IPS-20b (cell line): ENCODE measurements at regions not wholly inside any gene's neighbourhood (a gene's known extent, or its start where the extent isn't known, plus 50 kb on each side); places are given as distances from the start of the nearest gene placed in this dataset.

Source experiments
- H3K27ac ChIP-seq: one replicate; pipeline ENCODE4 v1.5.1; 2013; ENCODE audit warnings: low read length
- H3K27me3 ChIP-seq: 2 replicates; pipeline ENCODE4 v1.6.1; 2013; ENCODE audit warnings: mild to moderate bottlenecking, low read length, inconsistent platforms; ENCODE audit not compliant: insufficient read depth
- H3K36me3 ChIP-seq: 2 replicates; pipeline ENCODE4 v1.6.1; 2013; ENCODE audit warnings: low read depth, mild to moderate bottlenecking, inconsistent platforms, low read length, moderate library complexity; ENCODE audit not compliant: insufficient read depth
- H3K4me1 ChIP-seq: 2 replicates; pipeline ENCODE4 v1.6.1; 2013; ENCODE audit warnings: mild to moderate bottlenecking, control low read depth, inconsistent platforms, low read length, moderate library complexity; ENCODE audit not compliant: insufficient read depth
- H3K4me3 ChIP-seq: 2 replicates; pipeline ENCODE4 v1.5.1; 2013; ENCODE audit warnings: mild to moderate bottlenecking, low read length, inconsistent platforms
- H3K9ac ChIP-seq: 2 replicates; pipeline ENCODE4 v1.6.1; 2013; ENCODE audit warnings: low read depth, mild to moderate bottlenecking, inconsistent platforms, low read length, moderate library complexity
- H3K9me3 ChIP-seq: 2 replicates; pipeline ENCODE4 v1.6.1; 2013; ENCODE audit warnings: mild to moderate bottlenecking, low read depth, low read length, inconsistent platforms; ENCODE audit not compliant: insufficient read depth

GRCh38 chr2:21552981-21553380 is 429.2 kb downstream of the TDRD15 start:
- H3K4me3 ChIP-seq: no peak overlapping the region
- peaks cover 3% of the 10 kb centered on the region; the same call in 1 of the 2 replicates for H3K9me3 ChIP-seq
- H3K36me3 ChIP-seq: no peaks in the 10 kb centered on the region
- no peak overlapping the region for H3K27ac ChIP-seq
- H3K4me1 ChIP-seq: no peaks in the 10 kb centered on the region
- H3K9ac ChIP-seq: no peak overlapping the region
- H3K27me3 ChIP-seq: no peaks in the 10 kb centered on the region

GRCh38 chr2:21559351-21559750 is 435.6 kb downstream of the TDRD15 start:
- no peak overlapping the region for H3K27ac ChIP-seq
- H3K9me3 ChIP-seq: no peaks in the 10 kb centered on the region
- H3K27me3 ChIP-seq: no peaks in the 10 kb centered on the region
- no peaks in the 10 kb centered on the region for H3K4me1 ChIP-seq
- H3K36me3 ChIP-seq: no peaks in the 10 kb centered on the region
- no peak overlapping the region for H3K9ac ChIP-seq
- no peak overlapping the region for H3K4me3 ChIP-seq

GRCh38 chr2:21561965-21562364 is 438.2 kb downstream of the TDRD15 start:
- Histone ChIP-seq H3K36me3 (no peaks in the 10 kb centered on the region), H3K27ac (no peak overlapping the region), H3K9ac (no peak overlapping the region), H3K4me1 (no peaks in the 10 kb centered on the region), H3K9me3 (no peaks in the 10 kb centered on the region), H3K27me3 (no peaks in the 10 kb centered on the region), H3K4me3 (no peak overlapping the region)

DNA sequence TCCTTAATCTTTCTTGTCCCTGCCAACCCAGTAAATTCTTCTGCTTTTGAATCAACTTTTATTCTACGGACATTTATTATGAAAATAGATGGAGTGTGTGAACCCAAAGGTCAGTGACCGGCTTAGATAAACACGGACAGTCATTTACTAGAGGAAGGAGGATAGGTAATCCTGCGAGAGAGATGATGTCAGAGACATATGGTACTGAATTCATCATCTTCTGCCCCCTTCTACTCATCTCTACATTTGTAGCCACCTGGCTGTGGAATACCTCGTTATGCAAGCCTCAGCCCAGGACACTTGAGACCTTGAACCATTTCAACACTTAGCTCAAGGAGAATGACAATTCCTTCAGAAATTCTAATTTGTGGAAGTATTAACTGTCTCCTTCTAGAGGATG is 443.6 kb downstream of the TDRD15 start:
- Histone ChIP-seq H3K4me1 (peaks cover 3% of the 10 kb centered on the region; the same call in 1 of the 2 replicates), H3K9ac (no peak overlapping the region), H3K27ac (no peak overlapping the region), H3K36me3 (no peaks in the 10 kb centered on the region), H3K9me3 (no peaks in the 10 kb centered on the region), H3K27me3 (no peaks in the 10 kb centered on the region), H3K4me3 (no peak overlapping the region)

GRCh38 chr2:21571686-21572085 is 447.9 kb downstream of the TDRD15 start:
- Histone ChIP-seq H3K27ac (no peak overlapping the region), H3K4me1 (peaks cover 3% of the 10 kb centered on the region; the same call in 1 of the 2 replicates), H3K9ac (no peak overlapping the region), H3K36me3 (no peaks in the 10 kb centered on the region), H3K9me3 (no peaks in the 10 kb centered on the region), H3K27me3 (no peaks in the 10 kb centered on the region), H3K4me3 (no peak overlapping the region)

DNA sequence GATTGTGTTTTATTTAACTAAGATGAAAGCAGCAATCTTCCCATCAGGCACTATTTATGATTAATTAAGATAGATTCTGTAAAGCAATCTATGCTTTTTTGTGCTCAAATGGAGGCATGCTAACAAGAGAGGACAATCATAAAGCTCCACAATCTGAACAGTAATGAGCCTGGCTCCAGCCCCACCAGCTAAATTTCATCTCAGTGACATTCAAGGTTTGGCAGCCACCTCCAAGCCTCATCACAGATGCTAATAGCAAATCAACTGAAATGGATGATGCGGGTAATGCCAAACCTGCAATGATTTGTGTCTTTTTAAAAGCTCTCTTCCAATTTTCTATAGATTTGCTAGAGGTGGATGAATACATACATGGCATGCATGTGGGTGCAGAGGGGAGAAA is 456.6 kb downstream of the TDRD15 start:
- Histone ChIP-seq H3K27ac (no peak overlapping the region), H3K36me3 (no peaks in the 10 kb centered on the region), H3K4me3 (no peak overlapping the region), H3K9me3 (no peaks in the 10 kb centered on the region), H3K4me1 (peaks cover 2% of the 10 kb centered on the region; the same call in 1 of the 2 replicates), H3K9ac (no peak overlapping the region), H3K27me3 (no peaks in the 10 kb centered on the region)

DNA sequence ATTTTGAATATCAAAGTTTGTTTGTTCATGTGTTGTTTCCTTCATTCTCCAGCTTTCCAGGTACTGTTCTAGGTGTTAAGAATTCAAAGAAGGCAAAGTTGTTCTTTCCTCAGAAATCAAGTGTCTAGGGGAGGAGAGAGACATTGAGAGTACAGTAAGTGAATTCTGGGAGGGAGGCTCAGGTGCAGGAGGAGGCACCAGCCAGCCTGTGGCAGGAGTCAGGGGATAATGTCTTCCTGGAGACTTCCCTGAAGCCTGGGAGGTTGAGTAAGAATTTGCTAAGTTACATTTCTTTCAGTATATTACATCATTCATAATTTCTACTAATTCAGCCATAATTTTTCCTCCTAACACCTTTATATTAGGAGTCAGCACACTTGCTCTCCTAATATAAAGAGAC is 462.1 kb downstream of the TDRD15 start:
- Histone ChIP-seq H3K4me3 (no peak overlapping the region), H3K27ac (no peak overlapping the region), H3K9me3 (no peaks in the 10 kb centered on the region), H3K27me3 (no peaks in the 10 kb centered on the region), H3K36me3 (no peaks in the 10 kb centered on the region), H3K4me1 (peaks cover 6% of the 10 kb centered on the region; the same call in 1 of the 2 replicates), H3K9ac (no peak overlapping the region)

GRCh38 chr2:21590026-21590690 is 466.4 kb downstream of the TDRD15 start:
- H3K4me1 ChIP-seq: peaks cover 6% of the 10 kb centered on the region; the same call in 1 of the 2 replicates
- H3K27ac ChIP-seq: no peak overlapping the region
- no peaks in the 10 kb centered on the region for H3K36me3 ChIP-seq
- no peaks in the 10 kb centered on the region for H3K9me3 ChIP-seq
- H3K9ac ChIP-seq: no peak overlapping the region
- no peak overlapping the region for H3K4me3 ChIP-seq
- no peaks in the 10 kb centered on the region for H3K27me3 ChIP-seq

- no peaks in the 10 kb centered on the region for H3K9me3 ChIP-seq
- H3K4me3 ChIP-seq: no peak overlapping the region
- H3K9ac ChIP-seq: no peak overlapping the region
- H3K36me3 ChIP-seq: no peaks in the 10 kb centered on the region
- H3K27ac ChIP-seq: no peak overlapping the region
- no peaks in the 10 kb centered on the region for H3K4me1 ChIP-seq
- H3K27me3 ChIP-seq: no peaks in the 10 kb centered on the region
These were observed 468.2 kb downstream of the TDRD15 start for GRCh38 chr2:21591926-21592325.

DNA sequence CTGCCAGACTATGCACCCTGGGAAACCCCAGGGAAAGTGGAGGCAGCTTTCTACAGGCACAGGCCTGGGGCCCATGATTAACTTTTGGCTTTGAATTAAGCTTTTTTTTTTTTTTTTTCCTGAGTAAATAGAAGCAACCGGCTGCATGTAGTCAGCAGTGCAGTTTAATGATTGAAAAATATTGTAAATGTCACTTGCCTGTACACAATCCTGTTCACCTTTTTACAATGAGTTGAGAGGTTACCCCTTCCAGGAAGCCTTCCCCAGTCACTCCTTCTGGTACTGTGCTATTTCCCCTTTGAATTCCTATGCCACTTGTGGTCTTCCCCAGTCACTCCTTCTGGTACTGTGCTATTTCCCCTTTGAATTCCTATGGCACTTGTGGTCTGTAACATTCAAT is 475.6 kb downstream of the TDRD15 start:
- no peaks in the 10 kb centered on the region for H3K27me3 ChIP-seq
- H3K36me3 ChIP-seq: no peaks in the 10 kb centered on the region
- no peak overlapping the region for H3K27ac ChIP-seq
- no peak overlapping the region for H3K9ac ChIP-seq
- H3K9me3 ChIP-seq: no peaks in the 10 kb centered on the region
- H3K4me3 ChIP-seq: no peak overlapping the region
- H3K4me1 ChIP-seq: no peaks in the 10 kb centered on the region

GRCh38 chr2:21602789-21603188 is 479.0 kb downstream of the TDRD15 start:
- Histone ChIP-seq H3K27ac (no peak overlapping the region), H3K9ac (no peak overlapping the region), H3K9me3 (no peaks in the 10 kb centered on the region), H3K4me1 (no peaks in the 10 kb centered on the region), H3K4me3 (no peak overlapping the region), H3K36me3 (no peaks in the 10 kb centered on the region), H3K27me3 (no peaks in the 10 kb centered on the region)

GRCh38 chr2:21607572-21607971 is 483.8 kb downstream of the TDRD15 start:
- H3K27me3 ChIP-seq: no peaks in the 10 kb centered on the region
- H3K36me3 ChIP-seq: no peaks in the 10 kb centered on the region
- H3K9ac ChIP-seq: no peak overlapping the region
- no peaks in the 10 kb centered on the region for H3K9me3 ChIP-seq
- no peak overlapping the region for H3K27ac ChIP-seq
- no peaks in the 10 kb centered on the region for H3K4me1 ChIP-seq
- H3K4me3 ChIP-seq: no peak overlapping the region
